K562 (cell line): ENCODE measurements at regions not wholly inside any gene's neighbourhood (a gene's known extent, or its start where the extent isn't known, plus 50 kb on each side); places are given as distances from the start of the nearest gene placed in this dataset.

Source experiments
- ATAC-seq: fragments of 200-7000 bp; cut with Tn5 transposase; 3 replicates; pipeline ENCODE4 v1.9.1; 2020; ENCODE audit warnings: moderate library complexity
- BruUV-seq: library from RNA; stranded (reverse); fragments of 400-500 nt; replicated peaks from 2 replicates; lab custom pipeline; 2021; lab: Mats Ljungman, UMichigan
- CTCF ChIA-PET: fragments of 300-600 bp; formaldehyde crosslinking; extraction: SDS; loops from one replicate; lab custom pipeline; 2021; ENCODE audit warnings: low intra/inter-chr PET ratio; lab: Yijun Ruan, JAX
- POLR2A ChIA-PET: fragments of 300-600, 350-650 bp; sonication (Branson Sonifier 250); formaldehyde crosslinking; extraction: SDS; loops from one replicate; lab custom pipeline; 2021; ENCODE audit warnings: antibody characterized with exemption, inconsistent platforms; lab: Yijun Ruan, JAX
- DNase-seq, 4 experiments: peaks; one replicate each; pipeline versions ENCODE4 v3.0.0 to v3.0.0-alpha.2; 2011 to 2018; ENCODE audit warnings: low spot score in 3 of 4, mixed read lengths in 3 of 4; ENCODE audit errors: extremely low read depth in 1 of 4
- FAIRE-seq: peaks from 2 replicates; lab custom pipeline; 2011; peaks lifted over from hg19 to GRCh38; lab: Jason Lieb, UNC
- H2AFZ ChIP-seq: 2 replicates; pipeline ENCODE4 v1.6.0; 2011; ENCODE audit warnings: low read depth, low read length, control low read depth, inconsistent platforms
- H3K27ac ChIP-seq: fragments of 200-600 bp; 3 replicates; pipeline ENCODE4 v1.8.0; 2011; ENCODE audit warnings: low read depth, mild to moderate bottlenecking, control low read depth, inconsistent platforms, low read length, moderate library complexity, mixed read lengths; ENCODE audit errors: extremely low read depth
- H3K27me3 ChIP-seq, 2 experiments: fragments of 300-600 bp in 1 of 2; 2 replicates in 1 of 2; 3 replicates in 1 of 2; pipeline versions ENCODE4 v1.6.0 to v1.8.0; 2011; ENCODE audit warnings: inconsistent platforms in 2 of 2, low read length in 2 of 2, mild to moderate bottlenecking in 1 of 2, mixed read lengths in 1 of 2, moderate library complexity in 1 of 2; ENCODE audit not compliant: control insufficient read depth in 2 of 2, insufficient read depth in 2 of 2
- H3K36me3 ChIP-seq: fragments of 300-600 bp; 3 replicates; pipeline ENCODE4 v1.8.0; 2011; ENCODE audit warnings: mild to moderate bottlenecking, low read length, inconsistent platforms; ENCODE audit not compliant: control insufficient read depth, insufficient read depth
- H3K4me1 ChIP-seq, 2 experiments: fragments of 200-600 bp in 1 of 2; replicated peaks in 1 of 2; 2 replicates in 1 of 2; 3 replicates in 1 of 2; pipeline versions ENCODE4 v1.5.1 to v1.8.0; 2011; ENCODE audit warnings: inconsistent platforms in 2 of 2, low read length in 2 of 2, mild to moderate bottlenecking in 1 of 2, mixed read lengths in 1 of 2, moderate library complexity in 1 of 2; ENCODE audit not compliant: control insufficient read depth in 2 of 2, insufficient read depth in 2 of 2
- H3K4me2 ChIP-seq: 2 replicates; pipeline ENCODE4 v1.6.1; 2011; ENCODE audit warnings: low read length, control low read depth, inconsistent platforms, mixed read lengths; ENCODE audit not compliant: insufficient read depth
- H3K4me3 ChIP-seq: fragments of 200-600 bp; sonication (generic), shearing (Covaris generic); 2 replicates; pipeline ENCODE4 v1.5.1; 2016; ENCODE audit warnings: control low read depth, inconsistent platforms
- H3K79me2 ChIP-seq: fragments of 200-600 bp; 3 replicates; pipeline ENCODE4 v1.8.0; 2011; ENCODE audit warnings: low read length, inconsistent platforms; ENCODE audit not compliant: control insufficient read depth, insufficient read depth
- H3K9ac ChIP-seq, 2 experiments: 2 replicates each; pipeline versions ENCODE4 v1.6.0 to v1.6.1; 2011; ENCODE audit warnings: low read depth in 2 of 2, low read length in 2 of 2, control low read depth in 1 of 2, inconsistent platforms in 1 of 2, mild to moderate bottlenecking in 1 of 2, mixed read lengths in 1 of 2; ENCODE audit not compliant: insufficient read depth in 1 of 2
- H3K9me1 ChIP-seq: one replicate; pipeline ENCODE4 v1.6.0; 2011; ENCODE audit warnings: inconsistent platforms, mild to moderate bottlenecking, low read length, moderate library complexity; ENCODE audit not compliant: control insufficient read depth, insufficient read depth
- H3K9me3 ChIP-seq: replicated peaks from 2 replicates; pipeline ENCODE4 v1.5.1; 2011; ENCODE audit warnings: low read depth, low read length, inconsistent platforms; ENCODE audit not compliant: control insufficient read depth, insufficient read depth
- H4K20me1 ChIP-seq: replicated peaks from 2 replicates; pipeline ENCODE4 v1.6.1; 2011; ENCODE audit warnings: low read length, inconsistent platforms, mixed read lengths; ENCODE audit not compliant: control insufficient read depth, insufficient read depth
- ZNF583 ChIP-seq: fragments of 250-450 bp; sonication (Bioruptor Pico); IDR thresholded peaks from 2 replicates; pipeline ENCODE4 v1.4.0; 2020
- WGBS: fragments of 100-300 bp; shearing (Covaris generic); methylation state at CpG from one replicate; pipeline ENCODE4 v1.1.6; 2016; ENCODE audit warnings: low coverage, mixed read lengths; ENCODE audit not compliant: insufficient coverage; ENCODE audit errors: missing lambda C conversion rate; 5-methylcytosine and 5-hydroxymethylcytosine counted together
- in situ Hi-C: fragments of 300-500 bp; cut with MboI; formaldehyde crosslinking; loops from 4 replicates; pipeline ENCODE4 v1.15.0; 2018; ENCODE audit warnings: inconsistent platforms, mixed read lengths
- intact Hi-C: fragments of 100-400 bp; cut with micrococcal nuclease; formaldehyde crosslinking; loops from 2 replicates; pipeline ENCODE4 v1.14.2; 2022
- TF ChIP-seq, protein P1 (sequence below), 2 experiments: fragments of 450-650 bp; IDR thresholded peaks; 2 replicates each; pipeline ENCODE4 v1.6.1; 2018; ENCODE audit warnings: mild to moderate bottlenecking in 2 of 2, low read depth in 1 of 2; ENCODE audit not compliant: partially characterized antibody in 2 of 2

GRCh38 chr1:81069856-81070255, 730.9 kb upstream of the ADGRL2 start:
- in situ Hi-C loops (no loop called here), intact Hi-C loops (no loop called here)
- 0% methylated on average over 3 of the region's 3 CpGs for WGBS
- Histone ChIP-seq H4K20me1 (no peaks in the 10 kb centered on the region), H3K9ac (no peak overlapping the region), H3K9me1 (no peaks in the 10 kb centered on the region), H3K9me3 (no peaks in the 10 kb centered on the region), H3K79me2 (no peaks in the 10 kb centered on the region), H3K27me3 (no peaks in the 10 kb centered on the region), H3K4me1 (no peaks in the 10 kb centered on the region), H2AFZ (no peak overlapping the region), H3K36me3 (no peaks in the 10 kb centered on the region), H3K4me3 (no peak overlapping the region), H3K27ac (no peak overlapping the region), H3K4me2 (no peak overlapping the region)
- FAIRE-seq (no peak), ATAC-seq (no peak), DNase-seq (no peak)
- BruUV-seq: no TSS peak
- CTCF ChIA-PET: no interaction called here
- POLR2A ChIA-PET: no interaction called here
- no peak for TF ChIP-seq ZNF583
- TF ChIP-seq, protein P1, sequence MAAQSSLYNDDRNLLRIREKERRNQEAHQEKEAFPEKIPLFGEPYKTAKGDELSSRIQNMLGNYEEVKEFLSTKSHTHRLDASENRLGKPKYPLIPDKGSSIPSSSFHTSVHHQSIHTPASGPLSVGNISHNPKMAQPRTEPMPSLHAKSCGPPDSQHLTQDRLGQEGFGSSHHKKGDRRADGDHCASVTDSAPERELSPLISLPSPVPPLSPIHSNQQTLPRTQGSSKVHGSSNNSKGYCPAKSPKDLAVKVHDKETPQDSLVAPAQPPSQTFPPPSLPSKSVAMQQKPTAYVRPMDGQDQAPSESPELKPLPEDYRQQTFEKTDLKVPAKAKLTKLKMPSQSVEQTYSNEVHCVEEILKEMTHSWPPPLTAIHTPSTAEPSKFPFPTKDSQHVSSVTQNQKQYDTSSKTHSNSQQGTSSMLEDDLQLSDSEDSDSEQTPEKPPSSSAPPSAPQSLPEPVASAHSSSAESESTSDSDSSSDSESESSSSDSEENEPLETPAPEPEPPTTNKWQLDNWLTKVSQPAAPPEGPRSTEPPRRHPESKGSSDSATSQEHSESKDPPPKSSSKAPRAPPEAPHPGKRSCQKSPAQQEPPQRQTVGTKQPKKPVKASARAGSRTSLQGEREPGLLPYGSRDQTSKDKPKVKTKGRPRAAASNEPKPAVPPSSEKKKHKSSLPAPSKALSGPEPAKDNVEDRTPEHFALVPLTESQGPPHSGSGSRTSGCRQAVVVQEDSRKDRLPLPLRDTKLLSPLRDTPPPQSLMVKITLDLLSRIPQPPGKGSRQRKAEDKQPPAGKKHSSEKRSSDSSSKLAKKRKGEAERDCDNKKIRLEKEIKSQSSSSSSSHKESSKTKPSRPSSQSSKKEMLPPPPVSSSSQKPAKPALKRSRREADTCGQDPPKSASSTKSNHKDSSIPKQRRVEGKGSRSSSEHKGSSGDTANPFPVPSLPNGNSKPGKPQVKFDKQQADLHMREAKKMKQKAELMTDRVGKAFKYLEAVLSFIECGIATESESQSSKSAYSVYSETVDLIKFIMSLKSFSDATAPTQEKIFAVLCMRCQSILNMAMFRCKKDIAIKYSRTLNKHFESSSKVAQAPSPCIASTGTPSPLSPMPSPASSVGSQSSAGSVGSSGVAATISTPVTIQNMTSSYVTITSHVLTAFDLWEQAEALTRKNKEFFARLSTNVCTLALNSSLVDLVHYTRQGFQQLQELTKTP (IDR thresholded peaks at IDR 0.05; ENCODE audit: low read depth in 1 of 2, partially characterized antibody in 2 of 2): no peak
